GM19455 (cell line): ENCODE measurements at regions not wholly inside any gene's neighbourhood (a gene's known extent, or its start where the extent isn't known, plus 50 kb on each side); places are given as distances from the start of the nearest gene placed in this dataset.

Source experiments
- ATAC-seq: cut with Tn5 transposase; IDR thresholded peaks from one replicate; pipeline ENCODE4 v1.9.1; 2021; ENCODE audit not compliant: unreplicated experiment

- no peak for ATAC-seq
Observed at GRCh38 chr11:27783701-27784355, 83.6 kb upstream of the BDNF start.

DNA sequence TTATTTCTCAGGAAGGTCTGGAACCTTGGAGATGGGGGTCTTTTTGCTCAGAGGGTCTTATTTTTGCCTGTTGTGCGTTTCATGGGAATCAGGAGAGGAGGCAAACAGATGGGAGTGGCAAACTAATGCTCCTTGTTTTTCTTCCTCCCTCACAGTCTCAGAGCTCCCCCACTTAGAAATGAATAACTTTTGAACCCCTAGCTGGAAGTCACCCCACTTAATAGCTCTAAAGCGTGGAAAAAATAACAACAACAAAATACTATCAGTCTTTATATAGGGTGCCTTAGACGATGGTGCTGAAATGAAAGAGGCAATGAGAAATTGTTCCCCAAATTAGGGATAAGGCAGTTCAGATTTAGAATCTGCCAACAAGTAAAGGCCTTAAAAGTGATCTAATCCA, 76.8 kb upstream of the BDNF start:
- no peak for ATAC-seq

GRCh38 chr11:27773884-27774283, 73.6 kb upstream of the BDNF start:
- no peak for ATAC-seq

GRCh38 chr11:27771516-27771915, 71.3 kb upstream of the BDNF start:
- ATAC-seq, result no peak

DNA sequence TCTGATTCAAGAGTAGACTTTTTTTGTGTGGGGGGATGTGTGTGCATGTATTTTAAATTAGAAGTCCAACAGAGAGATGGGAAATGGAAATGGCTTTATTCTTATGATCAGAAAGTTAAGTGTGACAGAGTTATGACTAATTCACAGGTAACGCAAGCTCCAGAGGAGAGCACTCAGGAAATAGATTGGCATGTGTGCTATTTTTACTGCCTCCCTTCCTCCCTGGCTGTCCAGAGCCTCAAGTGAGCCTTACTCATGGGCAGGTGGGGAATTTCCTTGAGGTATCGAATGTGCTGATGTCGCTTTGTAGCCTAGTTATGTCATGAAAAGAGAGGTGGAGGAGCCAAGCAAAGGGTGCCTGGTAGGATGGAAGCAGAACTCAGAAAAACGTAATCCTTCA, 70.3 kb upstream of the BDNF start:
- no peak for ATAC-seq

- no peak for ATAC-seq
Observed at GRCh38 chr11:27763736-27764135, 63.5 kb upstream of the BDNF start.

DNA sequence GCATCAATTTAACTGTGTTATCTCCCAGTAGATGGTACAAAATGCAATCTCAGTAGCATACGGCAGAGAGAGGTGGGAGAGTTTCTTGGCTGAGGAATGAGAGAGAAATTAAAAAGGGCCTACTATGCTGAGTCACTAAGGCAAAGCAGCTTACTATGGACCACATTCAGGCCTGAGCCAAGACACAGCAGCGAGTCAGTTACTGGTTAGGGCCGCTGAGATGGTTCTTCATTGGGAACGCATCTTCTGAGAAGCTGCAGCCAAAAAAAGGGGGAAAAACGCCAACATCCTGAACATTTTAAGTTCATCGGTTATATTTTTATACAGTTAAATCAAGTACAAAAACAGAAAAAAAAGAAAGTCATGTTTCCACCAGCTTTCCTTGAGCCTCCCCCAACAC, 61.1 kb upstream of the BDNF start:
- no peak for ATAC-seq

GRCh38 chr11:27757953-27758352, 57.7 kb upstream of the BDNF start:
- ATAC-seq, result no peak

GRCh38 chr11:27754035-27755017, 54.1 kb upstream of the BDNF start:
- peak; percentile 69 for ATAC-seq
